Endothelial cell of umbilical vein (primary cell): ENCODE measurements at regions not wholly inside any gene's neighbourhood (a gene's known extent, or its start where the extent isn't known, plus 50 kb on each side); places are given as distances from the start of the nearest gene placed in this dataset.

Experiments used
- EZH2 ChIP-seq: IDR thresholded peaks from 2 replicates; pipeline ENCODE4 v1.6.1; 2012; ENCODE audit warnings: borderline replicate concordance, low read depth, mild to moderate bottlenecking, moderate library complexity, low read length, inconsistent platforms; ENCODE audit not compliant: severe bottlenecking
- GATA2 ChIP-seq: IDR thresholded peaks from 2 replicates; pipeline ENCODE4 v1.7.0; 2011; ENCODE audit warnings: low read depth, mild to moderate bottlenecking, moderate library complexity, mixed read lengths, low read length; ENCODE audit not compliant: insufficient read length, insufficient read depth
- MYC ChIP-seq: IDR thresholded peaks from one replicate; pipeline ENCODE4 v1.6.1; 2011; ENCODE audit warnings: mild to moderate bottlenecking, low read depth, low read length
- POLR2A ChIP-seq: IDR thresholded peaks from 2 replicates; pipeline ENCODE4 v1.6.1; 2012; ENCODE audit warnings: low read depth, mild to moderate bottlenecking, control low read depth, low read length
- POLR2AphosphoS5 ChIP-seq: IDR thresholded peaks from 2 replicates; pipeline ENCODE4 v1.6.1; 2012; ENCODE audit warnings: low read depth, mild to moderate bottlenecking, control low read depth, low read length, moderate library complexity; ENCODE audit not compliant: insufficient read depth
- TF ChIP-seq, protein P1 (sequence below), 2 donors: IDR thresholded peaks; 1 replicate in 1 of 2; 2 replicates in 1 of 2; pipeline ENCODE4 v1.5.1; 2011; ENCODE audit warnings: low read length in 2 of 2, mild to moderate bottlenecking in 2 of 2, moderate library complexity in 2 of 2, control low read depth in 1 of 2, inconsistent platforms in 1 of 2, low read depth in 1 of 2; ENCODE audit not compliant: insufficient read depth in 1 of 2; ENCODE audit errors: extremely low read depth in 1 of 2
- TF ChIP-seq, protein P2 (sequence below): IDR thresholded peaks from 2 replicates; pipeline ENCODE4 v1.6.1; 2011; ENCODE audit not compliant: insufficient read depth, insufficient read length

DNA sequence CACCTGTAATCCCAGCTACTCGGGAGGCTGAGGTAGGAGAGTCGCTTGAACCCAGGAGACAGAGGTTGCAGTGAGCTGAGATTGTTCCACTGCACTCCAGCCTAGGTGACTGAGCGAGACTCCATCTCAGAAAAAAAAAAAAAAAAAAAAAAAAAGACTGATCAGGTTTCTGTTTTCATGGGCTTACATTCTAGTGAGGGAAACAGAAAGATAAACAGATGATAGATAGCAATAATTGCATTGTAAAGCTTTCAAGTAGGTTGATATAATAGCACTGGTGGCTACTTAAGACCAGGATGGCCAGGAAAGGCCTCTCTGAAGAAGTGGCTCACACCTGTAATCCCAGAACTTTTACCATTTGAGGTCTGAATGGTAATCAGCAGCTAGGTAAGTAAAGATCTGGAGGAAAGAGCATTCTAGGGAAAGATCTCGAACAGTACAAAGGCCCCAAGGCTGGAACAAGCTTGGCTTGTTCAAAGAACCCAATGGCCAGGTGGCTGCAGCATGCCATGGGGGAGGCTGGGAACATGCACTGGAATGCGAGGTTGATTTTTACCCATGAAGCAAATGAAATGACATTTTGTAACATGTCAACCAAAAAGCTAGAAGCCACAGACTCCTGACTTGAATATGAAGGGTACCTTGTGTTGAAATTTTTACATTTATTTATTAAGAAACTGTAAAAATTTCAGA lies 108.3 kb upstream of the DHX40 start:
- TF ChIP-seq, protein P1, sequence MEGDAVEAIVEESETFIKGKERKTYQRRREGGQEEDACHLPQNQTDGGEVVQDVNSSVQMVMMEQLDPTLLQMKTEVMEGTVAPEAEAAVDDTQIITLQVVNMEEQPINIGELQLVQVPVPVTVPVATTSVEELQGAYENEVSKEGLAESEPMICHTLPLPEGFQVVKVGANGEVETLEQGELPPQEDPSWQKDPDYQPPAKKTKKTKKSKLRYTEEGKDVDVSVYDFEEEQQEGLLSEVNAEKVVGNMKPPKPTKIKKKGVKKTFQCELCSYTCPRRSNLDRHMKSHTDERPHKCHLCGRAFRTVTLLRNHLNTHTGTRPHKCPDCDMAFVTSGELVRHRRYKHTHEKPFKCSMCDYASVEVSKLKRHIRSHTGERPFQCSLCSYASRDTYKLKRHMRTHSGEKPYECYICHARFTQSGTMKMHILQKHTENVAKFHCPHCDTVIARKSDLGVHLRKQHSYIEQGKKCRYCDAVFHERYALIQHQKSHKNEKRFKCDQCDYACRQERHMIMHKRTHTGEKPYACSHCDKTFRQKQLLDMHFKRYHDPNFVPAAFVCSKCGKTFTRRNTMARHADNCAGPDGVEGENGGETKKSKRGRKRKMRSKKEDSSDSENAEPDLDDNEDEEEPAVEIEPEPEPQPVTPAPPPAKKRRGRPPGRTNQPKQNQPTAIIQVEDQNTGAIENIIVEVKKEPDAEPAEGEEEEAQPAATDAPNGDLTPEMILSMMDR (IDR thresholded peaks at IDR 0.05; ENCODE audit: extremely low read depth in 1 of 2, insufficient read depth in 1 of 2, low read depth in 1 of 2, low read length in 2 of 2), result no peak
- TF ChIP-seq POLR2A (no peak), MYC (no peak), EZH2 (no peak), GATA2 (no peak), POLR2AphosphoS5 (no peak)
- TF ChIP-seq, protein P2, sequence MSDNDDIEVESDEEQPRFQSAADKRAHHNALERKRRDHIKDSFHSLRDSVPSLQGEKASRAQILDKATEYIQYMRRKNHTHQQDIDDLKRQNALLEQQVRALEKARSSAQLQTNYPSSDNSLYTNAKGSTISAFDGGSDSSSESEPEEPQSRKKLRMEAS, result no peak
